ENCODE measurements at regions not wholly inside any gene's neighbourhood (a gene's known extent, or its start where the extent isn't known, plus 50 kb on each side); places are given as distances from the start of the nearest gene placed in this dataset.

DNA sequence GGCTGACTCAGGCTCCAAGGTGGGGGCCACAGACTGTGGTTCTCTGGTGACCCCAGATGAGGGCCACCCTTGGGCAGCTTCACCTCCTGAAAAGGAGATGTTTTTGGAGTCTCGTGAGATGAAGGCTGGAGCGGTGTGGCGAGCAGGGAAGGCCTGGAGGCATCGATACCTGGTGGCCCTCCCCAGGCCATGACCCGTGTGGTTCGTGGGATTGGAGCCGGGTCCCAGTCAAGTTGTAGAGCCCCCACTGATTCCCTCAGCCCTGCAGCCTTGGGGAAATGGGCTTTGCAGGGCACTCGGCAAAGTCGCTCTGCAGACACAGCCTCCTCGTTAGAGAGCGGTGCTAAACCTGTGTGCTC, 1083.4 kb downstream of the BRD1 start:
- Histone ChIP-seq H3K36me3 (ENCODE audit: control insufficient read depth, insufficient read depth, low read length) (no peaks in the 10 kb centered on the region), H3K27me3 (ENCODE audit: control insufficient read depth, insufficient read depth, low read length) (no peaks in the 10 kb centered on the region), H3K4me3 (ENCODE audit: low read depth, low read length) (no peak overlapping the region)
- no peak for FAIRE-seq
- DNase-seq (ENCODE audit: low read depth), result no peak
- TF ChIP-seq, protein P1, sequence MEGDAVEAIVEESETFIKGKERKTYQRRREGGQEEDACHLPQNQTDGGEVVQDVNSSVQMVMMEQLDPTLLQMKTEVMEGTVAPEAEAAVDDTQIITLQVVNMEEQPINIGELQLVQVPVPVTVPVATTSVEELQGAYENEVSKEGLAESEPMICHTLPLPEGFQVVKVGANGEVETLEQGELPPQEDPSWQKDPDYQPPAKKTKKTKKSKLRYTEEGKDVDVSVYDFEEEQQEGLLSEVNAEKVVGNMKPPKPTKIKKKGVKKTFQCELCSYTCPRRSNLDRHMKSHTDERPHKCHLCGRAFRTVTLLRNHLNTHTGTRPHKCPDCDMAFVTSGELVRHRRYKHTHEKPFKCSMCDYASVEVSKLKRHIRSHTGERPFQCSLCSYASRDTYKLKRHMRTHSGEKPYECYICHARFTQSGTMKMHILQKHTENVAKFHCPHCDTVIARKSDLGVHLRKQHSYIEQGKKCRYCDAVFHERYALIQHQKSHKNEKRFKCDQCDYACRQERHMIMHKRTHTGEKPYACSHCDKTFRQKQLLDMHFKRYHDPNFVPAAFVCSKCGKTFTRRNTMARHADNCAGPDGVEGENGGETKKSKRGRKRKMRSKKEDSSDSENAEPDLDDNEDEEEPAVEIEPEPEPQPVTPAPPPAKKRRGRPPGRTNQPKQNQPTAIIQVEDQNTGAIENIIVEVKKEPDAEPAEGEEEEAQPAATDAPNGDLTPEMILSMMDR (IDR thresholded peaks at IDR 0.05; ENCODE audit: insufficient read depth, low read length, severe bottlenecking), result no peak

DNA sequence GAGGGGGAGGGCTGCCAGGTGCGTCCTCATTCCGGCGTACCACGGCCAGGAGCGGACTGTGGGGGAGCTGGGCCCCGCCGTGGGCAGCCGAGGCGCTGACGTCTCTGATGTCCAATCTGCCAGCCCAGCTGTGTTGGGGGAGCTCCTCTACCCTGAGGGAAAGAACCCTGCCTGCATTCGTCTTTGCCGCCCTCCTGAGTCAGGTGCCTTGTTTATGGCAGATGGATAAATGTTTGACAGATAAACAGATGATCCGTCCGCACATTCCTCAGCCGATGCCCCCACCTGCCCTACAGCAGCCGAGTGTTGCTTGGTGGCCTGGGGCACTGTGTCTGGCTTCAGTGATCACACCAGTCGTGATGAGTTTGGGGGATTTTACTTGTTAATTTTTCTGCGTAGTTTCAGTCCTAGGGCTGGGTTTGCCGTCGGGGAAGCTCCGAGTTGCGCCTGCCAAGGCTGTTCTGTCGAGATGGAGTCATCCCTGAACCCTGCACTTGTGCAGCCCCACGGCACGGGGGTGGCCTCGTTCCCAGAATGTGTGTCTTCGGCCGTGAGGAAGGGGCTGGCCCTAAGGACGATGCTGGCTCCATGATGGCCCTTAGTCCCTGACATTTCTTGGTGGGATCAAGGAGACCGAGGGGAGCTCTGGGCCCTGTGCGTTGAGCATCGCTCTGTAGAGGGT, 1083.9 kb downstream of the BRD1 start:
- no peak for DNase-seq (ENCODE audit: low read depth)
- TF ChIP-seq, protein P1 (IDR thresholded peaks at IDR 0.05; ENCODE audit: insufficient read depth, low read length, severe bottlenecking), result no peak
- no peaks in the 10 kb centered on the region for H3K27me3 ChIP-seq (ENCODE audit: control insufficient read depth, insufficient read depth, low read length)
- no peak overlapping the region for H3K4me3 ChIP-seq (ENCODE audit: low read depth, low read length)
- H3K36me3 ChIP-seq (ENCODE audit: control insufficient read depth, insufficient read depth, low read length), result no peaks in the 10 kb centered on the region
- FAIRE-seq, result no peak

DNA sequence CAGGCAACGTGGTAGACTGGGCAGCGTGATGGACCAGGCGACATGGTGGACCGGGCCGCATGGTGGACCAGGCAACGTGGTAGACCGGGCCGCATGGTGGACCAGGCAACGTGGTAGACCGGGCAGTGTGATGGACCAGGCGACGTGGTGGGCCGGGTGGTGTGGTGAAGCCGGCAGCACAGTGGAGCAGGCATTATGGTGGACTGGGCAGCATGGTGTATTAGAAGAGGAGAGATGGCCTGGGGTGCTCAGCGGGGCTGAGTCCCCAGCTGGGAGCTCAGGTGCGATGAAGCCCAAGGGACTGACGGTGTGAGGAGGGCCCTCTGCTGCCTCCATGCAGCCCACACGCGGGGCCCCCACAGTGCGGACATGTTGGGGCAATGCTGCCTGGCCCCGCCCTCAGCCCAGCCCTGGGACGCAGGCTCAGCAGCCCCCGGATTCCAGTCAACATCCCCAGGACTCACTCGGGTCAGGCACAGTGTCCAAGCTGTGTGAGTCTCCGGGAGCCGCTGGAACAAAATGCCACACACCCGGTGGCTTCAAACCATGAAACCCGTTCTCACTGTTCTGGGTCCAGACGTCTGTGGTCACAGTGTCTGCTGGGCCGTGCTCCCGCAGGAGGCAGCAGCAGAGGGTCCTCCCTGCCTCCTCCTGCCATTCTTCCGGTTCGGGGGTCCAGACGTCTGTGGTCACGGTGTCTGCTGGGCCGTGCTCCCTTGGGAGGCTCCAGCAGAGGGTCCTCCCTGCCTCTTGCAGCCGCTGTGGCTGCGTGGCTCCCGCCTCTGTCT, 1084.9 kb downstream of the BRD1 start:
- Histone ChIP-seq H3K36me3 (ENCODE audit: control insufficient read depth, insufficient read depth, low read length) (no peaks in the 10 kb centered on the region), H3K27me3 (ENCODE audit: control insufficient read depth, insufficient read depth, low read length) (no peaks in the 10 kb centered on the region), H3K4me3 (ENCODE audit: low read depth, low read length) (no peak overlapping the region)
- DNase-seq (ENCODE audit: low read depth) (no peak), FAIRE-seq (no peak)
- TF ChIP-seq, protein P1 (IDR thresholded peaks at IDR 0.05; ENCODE audit: insufficient read depth, low read length, severe bottlenecking), result no peak

DNA sequence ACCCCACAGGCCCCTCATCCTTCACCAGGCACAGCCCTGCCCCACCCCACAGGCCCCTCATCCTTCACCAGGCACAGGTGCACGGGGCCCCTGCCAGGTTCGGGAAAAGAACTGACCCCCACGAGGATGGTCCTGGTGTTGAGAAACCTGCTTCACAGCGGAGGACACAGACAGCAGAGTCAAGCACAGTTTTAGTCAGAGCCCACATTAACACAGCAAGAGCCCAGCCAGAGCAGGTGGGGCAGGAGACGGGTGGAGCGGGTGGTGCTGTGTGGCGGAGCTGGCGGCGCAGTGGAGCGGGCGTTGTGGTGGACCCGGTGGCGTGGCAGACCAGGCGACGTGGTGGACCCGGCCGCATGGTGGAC, 1085.5 kb downstream of the BRD1 start:
- H3K36me3 ChIP-seq (ENCODE audit: control insufficient read depth, insufficient read depth, low read length), result no peaks in the 10 kb centered on the region
- H3K27me3 ChIP-seq (ENCODE audit: control insufficient read depth, insufficient read depth, low read length), result no peaks in the 10 kb centered on the region
- no peak for DNase-seq (ENCODE audit: low read depth)
- TF ChIP-seq, protein P1 (IDR thresholded peaks at IDR 0.05; ENCODE audit: insufficient read depth, low read length, severe bottlenecking), result no peak
- H3K4me3 ChIP-seq (ENCODE audit: low read depth, low read length), result no peak overlapping the region
- FAIRE-seq, result no peak

DNA sequence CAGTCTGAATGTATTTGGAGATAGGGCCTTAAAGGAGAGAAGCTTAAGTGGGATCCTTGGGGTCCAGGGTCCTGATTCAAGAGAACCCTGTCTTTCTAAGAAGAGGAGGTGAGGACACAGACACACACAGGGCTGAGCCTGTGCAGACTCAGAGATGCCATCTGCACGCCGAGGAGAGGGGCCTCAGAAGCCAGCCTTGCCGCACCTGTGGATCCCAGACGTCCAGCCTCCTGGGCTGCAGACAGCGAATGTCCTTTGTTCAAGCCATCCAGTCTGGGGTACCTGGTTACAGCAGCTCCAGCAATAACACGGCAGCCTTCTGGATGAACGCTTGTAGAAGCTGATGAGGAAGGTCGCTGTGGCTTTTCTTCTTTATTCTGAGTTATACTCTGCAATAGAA, 1086.1 kb downstream of the BRD1 start:
- TF ChIP-seq, protein P1 (IDR thresholded peaks at IDR 0.05; ENCODE audit: insufficient read depth, low read length, severe bottlenecking), result no peak
- Histone ChIP-seq H3K27me3 (ENCODE audit: control insufficient read depth, insufficient read depth, low read length) (no peaks in the 10 kb centered on the region), H3K4me3 (ENCODE audit: low read depth, low read length) (no peak overlapping the region), H3K36me3 (ENCODE audit: control insufficient read depth, insufficient read depth, low read length) (no peaks in the 10 kb centered on the region)
- FAIRE-seq (no peak), DNase-seq (ENCODE audit: low read depth) (no peak)

Data from bronchial epithelial cell (primary cell).